GM19438 (cell line): ENCODE measurements at regions not wholly inside any gene's neighbourhood (a gene's known extent, or its start where the extent isn't known, plus 50 kb on each side); places are given as distances from the start of the nearest gene placed in this dataset.
A peak's percentile ranks its signal among the peaks of the same experiment; 100 is the strongest.
"Not testable (repeated sequence)": the region's sequence is repeated elsewhere in the genome, so short reads cannot be mapped to it uniquely, and the experiment has no call there.

Experiments
- ATAC-seq: cut with Tn5 transposase; IDR thresholded peaks from one replicate; pipeline ENCODE4 v1.9.1; 2021; ENCODE audit warnings: low read depth; ENCODE audit not compliant: unreplicated experiment

- ATAC-seq = no peak
These were observed 127.7 kb downstream of the TEX36 start for GRCh38 chr10:125555267-125555666.

- ATAC-seq = no peak
These were observed 128.2 kb downstream of the TEX36 start for GRCh38 chr10:125554753-125555152.

- ATAC-seq = no peak
These were observed 128.8 kb downstream of the TEX36 start for GRCh38 chr10:125554016-125554703.

DNA sequence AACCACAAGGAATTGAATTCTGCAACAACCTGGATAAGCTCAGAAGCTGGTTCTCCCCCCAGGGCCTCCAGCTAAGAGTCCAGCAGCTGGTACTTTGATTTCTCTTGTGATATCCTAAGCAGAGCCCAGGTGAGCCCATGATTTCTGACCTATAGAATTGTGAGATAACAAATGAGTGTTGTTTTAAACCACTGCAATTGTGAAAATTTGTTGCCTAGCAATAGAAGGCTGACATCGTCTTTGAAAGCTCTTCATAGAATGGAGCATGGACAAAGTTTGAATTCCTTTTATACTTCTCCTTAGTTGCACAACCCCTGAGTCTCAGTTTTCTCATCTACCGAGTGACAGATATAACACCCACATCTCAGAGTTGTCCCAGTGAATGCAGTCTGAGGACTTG lies 129.9 kb downstream of the TEX36 start:
- ATAC-seq = no peak

- ATAC-seq = no peak
These were observed 131.7 kb downstream of the TEX36 start for GRCh38 chr10:125551247-125551646.

DNA sequence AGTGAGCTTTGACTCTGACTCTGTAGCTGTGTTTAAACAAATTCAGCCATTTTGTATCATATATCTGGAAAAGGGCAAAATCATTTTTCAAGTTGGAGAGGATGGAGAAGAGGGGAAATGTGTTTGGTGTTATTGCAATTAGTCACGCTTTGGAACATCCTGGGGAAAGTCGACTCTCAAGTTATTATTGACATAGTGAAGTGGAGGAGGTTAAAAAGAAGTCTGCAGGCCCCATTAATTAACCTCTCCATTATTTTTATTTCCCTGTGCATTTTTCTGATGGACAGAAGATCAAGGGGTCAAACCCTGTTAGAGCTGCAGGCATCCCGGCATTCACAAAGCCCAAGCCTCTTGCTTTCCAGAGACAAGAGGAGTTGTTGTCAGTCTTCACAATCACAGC lies 132.6 kb downstream of the TEX36 start:
- no peak for ATAC-seq

DNA sequence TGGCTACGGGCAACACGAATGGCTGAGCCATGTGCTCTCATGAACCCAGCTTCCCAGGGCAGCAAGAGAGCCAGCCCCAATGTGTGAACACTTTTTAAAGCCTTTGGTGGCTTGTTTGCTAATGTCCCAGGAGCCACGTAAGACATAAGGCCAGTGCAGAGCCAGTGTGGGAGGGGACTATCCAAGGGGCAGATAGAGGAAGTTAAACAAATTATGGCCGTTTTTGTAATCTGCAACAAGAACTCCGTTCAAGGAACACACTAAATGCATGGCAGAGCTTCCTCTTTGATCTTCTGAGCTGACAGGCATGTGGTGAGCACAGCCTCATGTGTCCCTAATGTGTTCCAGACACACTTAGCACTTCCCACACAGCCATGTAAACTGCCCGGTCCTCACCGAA lies 133.3 kb downstream of the TEX36 start:
- no peak for ATAC-seq

DNA sequence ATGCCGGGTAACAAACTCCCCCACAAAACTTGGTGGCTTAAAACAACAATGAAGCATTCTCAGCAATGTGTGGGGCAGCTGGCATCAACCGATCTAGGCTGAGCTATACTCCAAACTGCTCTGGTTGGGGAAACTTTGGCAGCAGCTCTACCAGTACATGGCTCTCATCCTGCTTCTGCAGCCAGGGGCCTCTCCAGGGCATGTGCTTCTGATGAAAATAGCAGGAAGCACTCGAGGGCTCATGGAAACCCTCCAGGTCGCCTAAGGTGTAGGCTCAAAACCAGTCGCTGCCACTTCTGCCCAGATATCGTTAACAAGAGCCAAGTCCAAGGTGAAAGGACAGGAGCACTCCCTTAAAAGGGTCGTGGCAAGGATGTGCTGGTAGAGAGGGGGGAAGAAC lies 134.1 kb downstream of the TEX36 start:
- ATAC-seq = no peak

GRCh38 chr10:125548356-125548755 lies 134.6 kb downstream of the TEX36 start:
- no peak for ATAC-seq

DNA sequence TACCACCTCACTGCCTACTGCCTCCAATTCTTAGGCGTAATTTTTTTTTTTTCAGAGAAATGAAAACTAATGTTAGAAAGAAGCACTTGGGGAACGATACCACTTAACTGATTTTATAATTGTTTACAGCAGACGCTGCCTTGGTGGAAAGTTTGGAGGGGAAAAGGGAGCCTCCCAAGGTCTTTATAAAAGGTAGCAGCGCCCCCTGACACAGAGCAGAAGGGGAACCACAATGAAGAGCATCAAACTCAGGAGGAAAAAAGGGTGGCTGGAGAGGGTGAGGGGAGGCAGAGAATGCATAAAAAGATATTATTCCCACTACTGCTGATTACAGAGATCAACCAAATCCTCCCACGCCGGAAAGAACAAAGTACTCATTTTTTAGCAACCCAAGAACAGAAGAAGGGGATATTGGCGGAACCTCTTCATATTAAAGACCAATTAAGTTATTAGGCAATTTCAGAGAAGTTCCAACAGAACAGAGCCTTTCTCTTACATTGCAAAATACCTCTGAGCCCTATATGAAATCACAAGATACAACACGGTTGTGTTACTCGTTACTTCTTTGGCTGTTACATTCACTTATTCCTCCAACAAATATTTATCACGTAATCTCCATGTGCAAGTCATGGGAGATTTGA lies 135.8 kb downstream of the TEX36 start:
- no peak for ATAC-seq

- no peak for ATAC-seq
These were observed 139.2 kb downstream of the TEX36 start for GRCh38 chr10:125543796-125544195.

GRCh38 chr10:125538947-125539731 lies 143.8 kb downstream of the TEX36 start:
- ATAC-seq = no peak

GRCh38 chr10:125536236-125536635 lies 146.7 kb downstream of the TEX36 start:
- ATAC-seq = no peak

DNA sequence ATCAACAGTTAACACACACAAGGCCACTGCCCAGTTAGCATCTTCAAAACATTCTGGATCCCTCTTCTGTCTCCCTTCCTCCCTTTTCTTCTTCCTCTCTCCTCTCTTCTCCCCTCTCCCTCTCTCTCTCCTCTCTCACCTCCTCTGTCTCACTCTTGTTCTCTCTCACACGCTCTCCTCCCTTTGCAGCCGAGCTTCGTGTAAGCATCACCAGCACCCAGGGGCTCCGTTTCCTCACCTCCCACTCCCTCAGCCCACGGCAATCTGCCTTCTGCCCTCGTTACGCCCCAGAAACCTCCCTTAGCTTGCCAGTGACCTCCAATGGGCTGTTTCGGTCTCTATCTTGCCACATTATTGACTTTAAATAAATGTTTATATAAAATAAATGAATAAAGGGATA lies 147.4 kb downstream of the TEX36 start:
- no peak for ATAC-seq

- no peak for ATAC-seq
These were observed 148.4 kb downstream of the TEX36 start for GRCh38 chr10:125534515-125534914.

- no peak for ATAC-seq
These were observed 149.1 kb downstream of the TEX36 start for GRCh38 chr10:125533866-125534265.

DNA sequence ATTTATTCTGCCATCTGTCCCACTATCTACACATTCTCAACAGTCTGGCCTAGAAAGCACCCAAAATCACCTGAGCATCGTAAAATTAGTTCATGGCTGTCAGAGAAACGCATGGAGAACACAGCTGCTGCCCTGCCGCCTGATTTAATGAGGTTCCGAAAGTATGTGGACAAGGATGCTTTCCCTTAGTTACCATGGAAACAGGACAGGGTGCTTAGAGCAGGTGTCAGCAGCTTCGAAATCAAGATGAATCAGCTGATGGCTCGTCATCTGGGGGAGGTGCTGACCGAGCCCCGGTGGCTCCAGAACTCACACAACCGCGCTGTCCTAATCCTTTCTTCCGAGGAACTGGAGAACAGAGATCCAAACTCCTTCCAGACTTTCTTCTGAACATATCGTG lies 151.5 kb downstream of the TEX36 start:
- ATAC-seq = no peak

- ATAC-seq = no peak
These were observed 159.6 kb downstream of the TEX36 start for GRCh38 chr10:125523347-125523746.

DNA sequence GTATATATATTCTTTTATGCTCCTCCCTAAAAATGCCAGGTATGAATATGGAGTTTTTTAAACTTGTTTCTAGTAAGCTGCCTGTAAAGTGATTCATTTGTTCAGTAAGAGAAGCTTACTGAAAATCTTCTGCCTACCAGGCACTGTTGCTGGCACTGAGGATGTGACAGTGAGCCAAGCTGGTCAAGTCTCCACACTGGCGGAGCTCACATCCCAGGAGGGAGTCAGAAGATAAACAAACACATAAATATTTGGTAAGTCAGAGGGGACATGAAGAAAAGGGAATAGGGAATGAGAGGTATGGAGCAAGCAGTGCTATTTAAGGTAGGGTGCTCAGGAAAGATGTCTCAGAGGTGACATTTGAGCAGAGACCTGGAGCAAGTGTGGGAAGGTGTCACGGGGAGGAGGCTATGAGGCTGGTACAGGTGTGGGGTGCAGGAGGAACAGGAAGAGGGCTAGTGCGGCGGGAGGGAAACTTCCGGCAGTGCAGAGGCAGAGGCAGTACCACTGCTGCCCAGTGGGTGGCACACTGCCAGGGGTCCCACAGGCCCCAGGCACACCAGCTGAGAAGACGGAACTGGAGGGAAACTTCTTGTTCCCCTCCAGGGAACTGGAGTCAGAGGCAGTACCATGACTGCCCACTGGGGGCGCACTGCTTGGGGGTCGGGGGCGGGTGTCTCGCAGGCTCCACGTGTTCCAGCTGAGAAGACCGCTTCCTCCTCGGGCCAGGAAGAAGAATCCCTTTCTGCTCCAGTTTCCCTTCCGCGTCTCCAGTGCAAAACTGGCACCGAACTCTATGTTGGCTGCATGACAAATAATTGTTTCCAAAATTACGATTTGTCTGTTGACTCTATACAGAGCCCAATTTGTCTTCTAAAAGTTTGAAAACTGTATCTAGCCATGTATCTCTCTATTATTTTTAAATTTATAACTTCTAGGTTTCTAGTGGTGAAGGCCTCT lies 161.0 kb downstream of the TEX36 start:
- ATAC-seq = peak; percentile 97

DNA sequence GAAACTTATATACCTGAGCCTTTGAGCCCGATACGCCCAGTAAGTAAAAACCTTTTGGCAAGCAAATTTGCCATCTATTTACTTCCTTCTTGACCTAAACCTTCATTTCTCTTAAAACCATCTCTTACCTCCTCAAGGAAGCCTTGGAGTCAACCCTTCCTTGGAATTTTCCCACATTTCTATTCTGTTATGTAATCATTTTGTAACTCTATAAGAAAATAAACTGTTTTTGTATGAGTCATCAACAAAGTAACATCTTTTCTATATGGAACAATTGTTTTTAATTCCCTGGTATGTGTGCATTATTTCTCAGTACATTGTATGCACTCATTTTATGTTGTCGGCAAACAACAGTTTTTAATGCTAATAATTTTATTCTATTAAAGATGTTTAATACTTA lies 162.0 kb downstream of the TEX36 start:
- no peak for ATAC-seq

- ATAC-seq = not testable (repeated sequence)
These were observed 164.6 kb downstream of the TEX36 start for GRCh38 chr10:125518397-125518796.
